Epithelial cell of esophagus (primary cell): ENCODE measurements at regions not wholly inside any gene's neighbourhood (a gene's known extent, or its start where the extent isn't known, plus 50 kb on each side); places are given as distances from the start of the nearest gene placed in this dataset.

Source experiments
- DNase-seq: peaks from one replicate; pipeline ENCODE4 v3.0.0; 2010; ENCODE audit warnings: low read depth
- H3K4me3 ChIP-seq: 2 replicates; pipeline ENCODE4 v1.5.1; 2011; ENCODE audit warnings: mild to moderate bottlenecking, low read length, control low read depth
- TF ChIP-seq, protein P1 (sequence below): IDR thresholded peaks from 2 replicates; pipeline ENCODE4 v1.5.1; 2011; ENCODE audit warnings: low read depth, mild to moderate bottlenecking, low read length, control low read depth, inconsistent platforms; ENCODE audit not compliant: insufficient read depth; ENCODE audit errors: missing control alignments

DNA sequence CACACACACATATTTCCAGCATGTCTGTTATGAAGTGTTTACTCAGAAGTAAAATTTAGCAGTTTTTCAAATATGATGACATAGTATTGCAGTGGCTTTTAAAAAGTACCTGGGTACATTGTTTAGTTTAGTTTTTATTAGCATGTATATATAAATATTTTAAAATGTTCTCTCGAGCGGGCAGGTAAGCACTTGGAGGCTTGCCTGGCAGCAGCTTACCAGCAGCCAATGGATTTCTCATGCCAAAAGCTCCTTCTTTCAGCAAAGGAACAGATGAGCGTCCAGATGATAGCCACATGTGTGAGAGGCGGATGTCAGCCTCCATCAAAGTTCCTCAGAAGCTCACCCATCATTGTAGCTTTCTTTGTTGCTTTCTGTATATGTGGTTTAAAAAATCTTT is 57.2 kb upstream of the LRIG3 start:
- no peak for DNase-seq
- TF ChIP-seq, protein P1, sequence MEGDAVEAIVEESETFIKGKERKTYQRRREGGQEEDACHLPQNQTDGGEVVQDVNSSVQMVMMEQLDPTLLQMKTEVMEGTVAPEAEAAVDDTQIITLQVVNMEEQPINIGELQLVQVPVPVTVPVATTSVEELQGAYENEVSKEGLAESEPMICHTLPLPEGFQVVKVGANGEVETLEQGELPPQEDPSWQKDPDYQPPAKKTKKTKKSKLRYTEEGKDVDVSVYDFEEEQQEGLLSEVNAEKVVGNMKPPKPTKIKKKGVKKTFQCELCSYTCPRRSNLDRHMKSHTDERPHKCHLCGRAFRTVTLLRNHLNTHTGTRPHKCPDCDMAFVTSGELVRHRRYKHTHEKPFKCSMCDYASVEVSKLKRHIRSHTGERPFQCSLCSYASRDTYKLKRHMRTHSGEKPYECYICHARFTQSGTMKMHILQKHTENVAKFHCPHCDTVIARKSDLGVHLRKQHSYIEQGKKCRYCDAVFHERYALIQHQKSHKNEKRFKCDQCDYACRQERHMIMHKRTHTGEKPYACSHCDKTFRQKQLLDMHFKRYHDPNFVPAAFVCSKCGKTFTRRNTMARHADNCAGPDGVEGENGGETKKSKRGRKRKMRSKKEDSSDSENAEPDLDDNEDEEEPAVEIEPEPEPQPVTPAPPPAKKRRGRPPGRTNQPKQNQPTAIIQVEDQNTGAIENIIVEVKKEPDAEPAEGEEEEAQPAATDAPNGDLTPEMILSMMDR = no peak
- no peak overlapping the region for H3K4me3 ChIP-seq

DNA sequence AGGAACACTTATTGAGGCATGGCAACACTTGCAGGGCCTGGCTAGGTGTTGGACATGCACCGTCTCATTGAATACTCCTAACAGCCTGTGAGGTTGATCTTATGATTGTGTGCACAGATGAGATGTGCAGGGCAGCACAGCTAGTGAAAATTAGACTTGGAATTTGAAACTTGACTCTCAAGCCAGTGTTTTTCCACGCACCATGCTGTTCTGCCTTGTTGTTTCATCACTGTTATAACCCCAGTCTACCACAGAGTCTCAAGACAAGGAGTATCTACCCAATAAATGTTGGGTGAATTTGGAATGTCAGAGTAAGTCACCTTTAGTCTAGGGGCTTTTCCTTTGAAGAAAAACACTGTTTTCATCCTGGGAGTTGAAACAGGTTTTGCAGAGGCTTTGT is 55.8 kb upstream of the LRIG3 start:
- DNase-seq = no peak
- TF ChIP-seq, protein P1 = no peak
- no peak overlapping the region for H3K4me3 ChIP-seq
